Activated CD4-positive, alpha-beta T cell treated with anti-CD3 and anti-CD28 coated beads, Interleukin-2, amount 50 U/mL, for 24 hours (primary cell): ENCODE measurements at regions not wholly inside any gene's neighbourhood (a gene's known extent, or its start where the extent isn't known, plus 50 kb on each side); places are given as distances from the start of the nearest gene placed in this dataset.

Experiments
- DNase-seq, 2 donors: peaks; one replicate each; pipeline ENCODE4 v3.0.0-alpha.2; 2020; ENCODE audit warnings: low read depth in 1 of 2, low spot score in 1 of 2

- no peak for DNase-seq
These were observed 50.8 kb upstream of the HMX1 start for GRCh38 chr4:8922481-8922880.

GRCh38 chr4:8921465-8921864 is 49.8 kb upstream of the HMX1 start:
- no peak for DNase-seq
